Naive B cell (primary cell): ENCODE measurements at regions not wholly inside any gene's neighbourhood (a gene's known extent, or its start where the extent isn't known, plus 50 kb on each side); places are given as distances from the start of the nearest gene placed in this dataset.
"Not testable (repeated sequence)": the region's sequence is repeated elsewhere in the genome, so short reads cannot be mapped to it uniquely, and the experiment has no call there.

Source experiments
- ATAC-seq, 2 donors: fragments of 150-1000 bp; cut with Tn5 transposase; 2 replicates each; pipeline ENCODE4 v1.10.0; 2021; ENCODE audit warnings: low read depth in 2 of 2, mild to moderate bottlenecking in 2 of 2, moderate library complexity in 2 of 2
- DNase-seq: peaks from one replicate; pipeline ENCODE4 v3.0.0; 2022
- H3K27ac Mint-ChIP-seq, 6 donors: one replicate each; pipeline ENCODE4 v1.8.0; 2020 to 2022; ENCODE audit warnings: mild to moderate bottlenecking in 6 of 6, mixed read lengths in 6 of 6, moderate library complexity in 5 of 6, inconsistent platforms in 2 of 6
- H3K27me3 Mint-ChIP-seq, 3 donors: one replicate each; pipeline ENCODE4 v1.8.0; 2021 to 2022; ENCODE audit warnings: mixed read lengths in 3 of 3, mild to moderate bottlenecking in 1 of 3
- H3K36me3 Mint-ChIP-seq, 2 donors: one replicate each; pipeline ENCODE4 v1.8.0; 2020 to 2022; ENCODE audit warnings: mixed read lengths in 2 of 2, inconsistent platforms in 1 of 2, mild to moderate bottlenecking in 1 of 2
- H3K4me1 Mint-ChIP-seq, 3 donors: one replicate each; pipeline ENCODE4 v1.8.0; 2020 to 2022; ENCODE audit warnings: mixed read lengths in 3 of 3, inconsistent platforms in 1 of 3, mild to moderate bottlenecking in 1 of 3, moderate library complexity in 1 of 3
- H3K4me3 Mint-ChIP-seq, 8 donors: one replicate each; pipeline ENCODE4 v1.8.0; 2020 to 2022; ENCODE audit warnings: mild to moderate bottlenecking in 8 of 8, mixed read lengths in 8 of 8, moderate library complexity in 8 of 8, inconsistent platforms in 2 of 8
- H3K9me3 Mint-ChIP-seq, 7 donors: one replicate each; pipeline ENCODE4 v1.8.0; 2020 to 2022; ENCODE audit warnings: mixed read lengths in 7 of 7, mild to moderate bottlenecking in 5 of 7, inconsistent platforms in 2 of 7, moderate library complexity in 1 of 7

GRCh38 chr6:102910701-102911139 lies 1517.2 kb downstream of the GRIK2 start:
- not testable (repeated sequence) for H3K27me3 Mint-ChIP-seq, H3K4me1 Mint-ChIP-seq, ATAC-seq, H3K27ac Mint-ChIP-seq, H3K4me3 Mint-ChIP-seq, H3K36me3 Mint-ChIP-seq, H3K9me3 Mint-ChIP-seq, DNase-seq

- Mint-ChIP-seq H3K4me1 (no peaks in the 10 kb centered on the region), H3K4me3 (no peak overlapping the region), H3K27me3 (no peaks in the 10 kb centered on the region), H3K36me3 (no peaks in the 10 kb centered on the region), H3K27ac (no peak overlapping the region), H3K9me3 (peaks cover 0 to 9% (median 5%) of the 10 kb centered on the region in 7 donors)
- ATAC-seq (no peak), DNase-seq (no peak)
Observed at GRCh38 chr6:102907181-102907580, 1513.7 kb downstream of the GRIK2 start.

DNA sequence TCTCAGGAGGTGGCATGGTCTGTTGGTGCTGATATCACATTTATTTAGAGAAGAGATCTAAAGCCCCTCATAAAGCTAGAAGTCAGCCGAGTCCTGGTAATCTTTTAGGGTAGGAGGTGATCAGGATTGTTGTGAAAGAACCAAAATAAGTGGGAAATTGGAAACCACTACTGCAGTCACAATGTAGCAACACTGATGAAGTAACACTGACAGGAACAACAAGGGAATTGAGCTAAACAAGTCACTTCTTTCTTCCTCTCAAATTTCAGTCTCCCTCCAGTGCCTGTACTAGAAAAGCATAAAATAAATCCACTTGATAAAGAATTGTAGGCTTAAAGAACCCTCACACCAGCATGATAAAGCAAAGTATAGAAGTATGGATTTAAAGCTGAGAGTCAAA lies 1509.0 kb downstream of the GRIK2 start:
- no peak overlapping the region for H3K27ac Mint-ChIP-seq
- no peaks in the 10 kb centered on the region for H3K4me1 Mint-ChIP-seq
- no peaks in the 10 kb centered on the region for H3K36me3 Mint-ChIP-seq
- ATAC-seq (no peak), DNase-seq (no peak)
- H3K27me3 Mint-ChIP-seq = no peaks in the 10 kb centered on the region
- H3K4me3 Mint-ChIP-seq = no peak overlapping the region
- peaks cover 0 to 12% (median 4%) of the 10 kb centered on the region in 7 donors for H3K9me3 Mint-ChIP-seq

DNA sequence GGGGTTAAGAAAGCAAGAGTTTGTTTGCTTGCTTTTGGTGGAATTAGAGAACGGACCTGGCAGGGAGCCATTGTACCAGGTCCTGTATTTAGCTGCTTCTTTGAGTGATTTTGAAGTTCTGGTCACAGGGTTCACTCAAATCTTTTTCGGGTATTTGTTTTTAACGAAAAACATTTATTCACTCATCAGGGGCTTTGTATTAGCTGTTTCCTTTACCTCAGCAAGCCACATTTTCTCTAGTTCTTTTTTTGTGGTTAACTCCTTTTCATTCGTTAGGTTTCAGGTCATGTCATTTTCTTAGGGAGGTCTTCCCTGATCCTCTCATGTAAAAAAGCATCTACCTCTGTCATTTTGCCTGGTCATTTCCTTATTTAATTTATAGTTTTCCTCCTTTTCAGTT lies 1502.2 kb downstream of the GRIK2 start:
- H3K9me3 Mint-ChIP-seq = peaks cover 0 to 9% (median 3%) of the 10 kb centered on the region in 7 donors
- H3K4me1 Mint-ChIP-seq = no peaks in the 10 kb centered on the region
- ATAC-seq (no peak), DNase-seq (no peak)
- no peak overlapping the region for H3K27ac Mint-ChIP-seq
- no peak overlapping the region for H3K4me3 Mint-ChIP-seq
- H3K27me3 Mint-ChIP-seq = no peaks in the 10 kb centered on the region
- no peaks in the 10 kb centered on the region for H3K36me3 Mint-ChIP-seq

GRCh38 chr6:102885165-102885564 lies 1491.7 kb downstream of the GRIK2 start:
- DNase-seq (no peak), ATAC-seq (no peak)
- Mint-ChIP-seq H3K9me3 (peaks cover 0 to 3% (median 0%) of the 10 kb centered on the region in 7 donors), H3K4me3 (no peak overlapping the region), H3K27ac (no peak overlapping the region), H3K27me3 (no peaks in the 10 kb centered on the region), H3K36me3 (no peaks in the 10 kb centered on the region), H3K4me1 (no peaks in the 10 kb centered on the region)

GRCh38 chr6:102853249-102853955 lies 1459.9 kb downstream of the GRIK2 start:
- Mint-ChIP-seq H3K4me3 (no peak overlapping the region), H3K27me3 (no peaks in the 10 kb centered on the region), H3K36me3 (no peaks in the 10 kb centered on the region), H3K9me3 (peaks cover 0 to 2% (median 0%) of the 10 kb centered on the region in 7 donors), H3K4me1 (peaks cover 0 to 9% (median 8%) of the 10 kb centered on the region in 3 donors), H3K27ac (no peak overlapping the region)
- DNase-seq = no peak
- no peak for ATAC-seq

GRCh38 chr6:102848796-102849195 lies 1455.3 kb downstream of the GRIK2 start:
- H3K27ac Mint-ChIP-seq = no peak overlapping the region
- no peak overlapping the region for H3K4me3 Mint-ChIP-seq
- no peaks in the 10 kb centered on the region for H3K27me3 Mint-ChIP-seq
- H3K36me3 Mint-ChIP-seq = no peaks in the 10 kb centered on the region
- DNase-seq = no peak
- H3K9me3 Mint-ChIP-seq = peaks cover 0 to 6% (median 0%) of the 10 kb centered on the region in 7 donors
- peaks cover 0 to 9% (median 8%) of the 10 kb centered on the region in 3 donors for H3K4me1 Mint-ChIP-seq
- no peak for ATAC-seq

DNA sequence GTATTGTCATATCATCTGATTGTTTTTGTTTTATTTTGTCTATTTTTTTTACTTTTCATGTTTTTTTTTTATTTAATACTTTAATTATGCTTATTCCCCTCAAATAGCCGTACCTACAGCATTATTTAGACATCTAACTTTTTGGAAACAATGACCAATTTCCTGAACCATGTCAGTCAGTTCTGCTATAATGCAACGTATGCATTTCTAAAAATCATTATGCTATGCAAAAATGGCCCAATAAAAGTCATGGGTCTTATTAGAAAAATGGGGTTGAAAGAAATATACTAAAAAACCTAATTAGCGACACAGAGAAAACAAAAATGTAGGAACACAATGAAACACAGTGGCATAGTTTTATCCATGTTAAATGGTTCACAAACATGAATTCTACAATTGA lies 1454.7 kb downstream of the GRIK2 start:
- Mint-ChIP-seq H3K36me3 (no peaks in the 10 kb centered on the region), H3K27me3 (no peaks in the 10 kb centered on the region), H3K4me3 (no peak overlapping the region), H3K9me3 (peaks cover 0 to 6% (median 0%) of the 10 kb centered on the region in 7 donors), H3K27ac (no peak overlapping the region), H3K4me1 (peaks cover 0 to 9% (median 8%) of the 10 kb centered on the region in 3 donors)
- ATAC-seq (no peak), DNase-seq (no peak)

- Mint-ChIP-seq H3K27me3 (no peaks in the 10 kb centered on the region), H3K27ac (no peak overlapping the region), H3K36me3 (no peaks in the 10 kb centered on the region), H3K4me3 (no peak overlapping the region), H3K4me1 (no peaks in the 10 kb centered on the region), H3K9me3 (peaks cover 0 to 6% (median 1%) of the 10 kb centered on the region in 7 donors)
- no peak for ATAC-seq
- no peak for DNase-seq
Observed at GRCh38 chr6:102841060-102841459, 1447.6 kb downstream of the GRIK2 start.

DNA sequence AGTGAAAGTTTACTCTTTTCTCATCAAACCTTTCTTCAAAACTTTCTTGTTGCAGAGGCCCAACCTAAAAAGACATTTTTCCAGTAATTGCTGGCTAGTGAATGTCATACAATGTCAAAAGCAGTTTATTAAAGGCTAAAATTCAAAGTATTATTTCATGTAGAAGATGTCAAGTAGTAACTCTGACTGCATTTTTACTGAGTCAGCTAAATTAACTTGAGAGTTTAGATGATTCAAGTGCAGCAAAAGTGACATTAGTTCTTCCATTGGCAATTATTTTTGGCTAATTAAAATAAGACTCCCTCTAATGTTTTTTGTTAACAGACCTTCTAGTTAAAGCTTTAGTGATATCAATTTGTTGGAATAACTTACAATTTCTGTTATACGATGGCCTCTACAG lies 1438.5 kb downstream of the GRIK2 start:
- Mint-ChIP-seq H3K27me3 (no peaks in the 10 kb centered on the region), H3K27ac (no peak overlapping the region), H3K4me1 (no peaks in the 10 kb centered on the region), H3K36me3 (no peaks in the 10 kb centered on the region), H3K4me3 (no peak overlapping the region), H3K9me3 (peaks cover 0 to 8% (median 4%) of the 10 kb centered on the region in 7 donors)
- no peak for ATAC-seq
- DNase-seq = no peak

- no peak for DNase-seq
- no peaks in the 10 kb centered on the region for H3K36me3 Mint-ChIP-seq
- peaks cover 0 to 4% (median 0%) of the 10 kb centered on the region in 7 donors for H3K9me3 Mint-ChIP-seq
- no peak for ATAC-seq
- no peak overlapping the region for H3K27ac Mint-ChIP-seq
- H3K4me1 Mint-ChIP-seq = no peaks in the 10 kb centered on the region
- no peak overlapping the region for H3K4me3 Mint-ChIP-seq
- H3K27me3 Mint-ChIP-seq = no peaks in the 10 kb centered on the region
Observed at GRCh38 chr6:102820098-102820497, 1426.6 kb downstream of the GRIK2 start.

GRCh38 chr6:102815207-102815606 lies 1421.7 kb downstream of the GRIK2 start:
- Mint-ChIP-seq H3K4me3 (no peak overlapping the region), H3K27ac (no peak overlapping the region), H3K36me3 (no peaks in the 10 kb centered on the region), H3K4me1 (no peaks in the 10 kb centered on the region), H3K9me3 (peaks cover 0 to 4% (median 0%) of the 10 kb centered on the region in 7 donors), H3K27me3 (no peaks in the 10 kb centered on the region)
- no peak for DNase-seq
- ATAC-seq = no peak

GRCh38 chr6:102813489-102814275 lies 1420.2 kb downstream of the GRIK2 start:
- H3K27me3 Mint-ChIP-seq = no peaks in the 10 kb centered on the region
- ATAC-seq (no peak), DNase-seq (no peak)
- H3K4me1 Mint-ChIP-seq = no peaks in the 10 kb centered on the region
- no peak overlapping the region for H3K27ac Mint-ChIP-seq
- H3K36me3 Mint-ChIP-seq = no peaks in the 10 kb centered on the region
- H3K9me3 Mint-ChIP-seq = peaks cover 0 to 4% (median 0%) of the 10 kb centered on the region in 7 donors
- H3K4me3 Mint-ChIP-seq = no peak overlapping the region

- no peak for ATAC-seq
- DNase-seq = no peak
- Mint-ChIP-seq H3K27ac (no peak overlapping the region), H3K4me3 (no peak overlapping the region), H3K4me1 (no peaks in the 10 kb centered on the region), H3K9me3 (peaks cover 0 to 9% (median 4%) of the 10 kb centered on the region in 7 donors), H3K36me3 (no peaks in the 10 kb centered on the region), H3K27me3 (no peaks in the 10 kb centered on the region)
Observed at GRCh38 chr6:102812242-102812641, 1418.7 kb downstream of the GRIK2 start.
